Umbilical cord (tissue), 1 donor: ENCODE measurements at regions not wholly inside any gene's neighbourhood (a gene's known extent, or its start where the extent isn't known, plus 50 kb on each side); places are given as distances from the start of the nearest gene placed in this dataset.

ENCODE experiments used
- DNase-seq: peaks from one replicate; pipeline ENCODE4 v3.0.0-alpha.2; 2015; ENCODE audit warnings: low spot score

GRCh38 chr1:229817936-229818335 is 191.9 kb downstream of the URB2 start:
- peak; percentile 5 for DNase-seq

DNA sequence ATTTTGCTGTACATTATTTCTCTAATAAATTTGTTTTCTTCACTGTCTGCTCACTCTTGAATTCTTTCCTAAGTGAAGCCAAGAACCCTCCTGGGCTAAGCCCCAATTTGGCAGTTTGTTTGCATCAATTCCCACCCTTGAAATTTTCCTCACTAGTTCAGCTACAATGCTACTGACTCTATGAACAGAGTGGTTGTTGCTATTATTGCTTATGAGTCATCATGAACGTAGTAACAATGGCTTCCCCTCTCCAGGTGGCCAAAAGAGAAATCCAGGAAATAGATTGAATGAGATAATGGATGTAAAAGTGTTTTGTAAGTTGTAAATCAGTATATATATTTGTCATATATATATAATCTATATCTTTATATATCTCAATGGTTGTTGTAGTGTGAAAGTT is 193.0 kb downstream of the URB2 start:
- no peak for DNase-seq

GRCh38 chr1:229822026-229822425 is 196.0 kb downstream of the URB2 start:
- DNase-seq, result peak; percentile 46

GRCh38 chr1:229825042-229825441 is 199.0 kb downstream of the URB2 start:
- no peak for DNase-seq

DNA sequence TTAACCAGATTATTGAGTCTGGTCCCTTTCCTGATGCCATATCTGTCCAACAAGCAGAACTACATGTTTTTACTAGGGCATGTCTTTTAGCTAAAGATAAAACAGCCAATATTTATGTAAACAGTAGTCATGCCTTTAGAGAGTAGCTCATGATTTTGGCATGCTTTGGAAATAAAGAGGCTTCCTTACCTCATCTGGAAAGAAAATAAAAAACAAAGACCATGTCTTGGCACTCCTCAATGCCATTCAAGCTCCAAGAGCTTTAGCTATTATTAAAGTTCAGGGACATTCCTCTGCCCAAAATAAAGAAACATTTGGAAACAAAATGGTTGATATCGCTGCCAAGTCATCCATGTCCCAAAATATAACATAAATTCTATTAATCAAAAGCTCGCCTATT is 202.4 kb downstream of the URB2 start:
- no peak for DNase-seq

DNA sequence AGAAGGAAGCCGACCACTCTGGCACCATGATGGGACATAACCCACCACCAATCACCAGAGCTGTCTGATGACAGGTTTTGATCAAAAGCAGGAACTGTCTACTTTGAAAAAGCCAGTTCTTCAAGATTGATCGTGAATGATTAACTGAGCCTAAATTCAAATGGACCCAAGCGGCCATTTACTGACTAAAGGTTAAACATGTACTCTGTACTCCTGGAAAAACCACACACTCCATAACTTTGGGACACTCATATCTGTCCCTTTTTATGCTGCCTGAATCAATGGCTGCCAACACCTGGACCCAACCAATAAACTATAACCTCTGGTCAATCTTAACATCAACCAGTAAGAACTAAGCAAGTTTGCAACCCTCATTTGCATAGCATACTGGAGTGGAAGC is 206.6 kb downstream of the URB2 start:
- no peak for DNase-seq

- DNase-seq, result no peak
Observed at GRCh38 chr1:229834230-229834629, 208.2 kb downstream of the URB2 start.

- no peak for DNase-seq
Observed at GRCh38 chr1:229835226-229835625, 209.2 kb downstream of the URB2 start.

GRCh38 chr1:229836324-229836723 is 210.3 kb downstream of the URB2 start:
- DNase-seq, result no peak

GRCh38 chr1:229838204-229838603 is 212.2 kb downstream of the URB2 start:
- no peak for DNase-seq

DNA sequence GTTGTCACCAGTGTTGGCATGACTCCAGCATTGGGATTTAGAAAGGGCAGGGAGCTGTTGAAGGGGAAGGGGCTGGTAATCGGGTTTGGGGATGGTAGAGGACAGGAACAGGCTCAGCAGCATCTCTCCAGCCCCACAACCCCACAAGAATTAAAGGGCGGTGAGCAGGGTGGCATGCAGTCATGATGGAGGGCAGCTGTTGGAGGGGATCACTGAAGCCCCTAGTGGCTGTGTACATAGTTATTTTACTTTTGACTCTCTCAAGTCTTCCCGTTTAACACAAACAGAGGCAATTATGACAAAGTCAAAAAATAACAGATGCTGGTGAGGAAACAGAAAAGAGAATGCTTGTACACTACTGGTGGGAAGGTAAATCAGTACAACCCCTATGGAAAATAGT is 213.8 kb downstream of the URB2 start:
- no peak for DNase-seq

GRCh38 chr1:229841230-229841629 is 215.2 kb downstream of the URB2 start:
- no peak for DNase-seq

- no peak for DNase-seq
Observed at GRCh38 chr1:229842302-229843255, 216.5 kb downstream of the URB2 start.

DNA sequence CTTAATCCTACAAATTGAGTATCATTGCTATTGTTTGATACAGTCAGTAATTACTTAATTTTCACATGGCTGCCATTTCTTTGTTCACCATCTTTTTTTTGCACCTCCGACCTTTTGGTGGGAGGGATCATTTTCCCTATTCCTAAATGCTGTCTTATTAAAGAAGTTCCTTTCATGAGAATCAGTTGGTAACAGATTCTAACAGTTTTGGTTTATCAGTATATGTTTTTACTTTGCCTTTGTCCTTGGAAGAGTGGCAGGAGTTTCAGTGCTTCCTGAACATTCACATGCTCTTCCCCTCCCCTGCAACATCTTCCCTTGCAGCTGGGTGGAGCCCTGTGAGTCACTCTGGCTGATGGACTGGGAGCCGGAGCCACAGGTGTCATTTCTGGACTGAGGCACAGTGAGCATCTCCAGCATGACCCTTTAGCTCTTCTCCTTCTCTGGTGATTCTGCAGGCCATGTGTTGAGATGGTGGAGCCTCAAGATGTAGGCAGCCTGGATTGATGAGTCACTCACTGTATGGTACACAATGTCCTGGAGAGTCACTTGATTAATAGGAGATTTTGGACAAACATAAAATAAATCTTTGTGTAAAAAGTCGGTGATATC is 217.7 kb downstream of the URB2 start:
- DNase-seq, result no peak

GRCh38 chr1:229844675-229845074 is 218.6 kb downstream of the URB2 start:
- peak; percentile 10 for DNase-seq

GRCh38 chr1:229845410-229846138 is 219.5 kb downstream of the URB2 start:
- no peak for DNase-seq

GRCh38 chr1:229846351-229846750 is 220.3 kb downstream of the URB2 start:
- no peak for DNase-seq

GRCh38 chr1:229848752-229849677 is 218.0 kb upstream of the GALNT2 start:
- DNase-seq, result no peak

DNA sequence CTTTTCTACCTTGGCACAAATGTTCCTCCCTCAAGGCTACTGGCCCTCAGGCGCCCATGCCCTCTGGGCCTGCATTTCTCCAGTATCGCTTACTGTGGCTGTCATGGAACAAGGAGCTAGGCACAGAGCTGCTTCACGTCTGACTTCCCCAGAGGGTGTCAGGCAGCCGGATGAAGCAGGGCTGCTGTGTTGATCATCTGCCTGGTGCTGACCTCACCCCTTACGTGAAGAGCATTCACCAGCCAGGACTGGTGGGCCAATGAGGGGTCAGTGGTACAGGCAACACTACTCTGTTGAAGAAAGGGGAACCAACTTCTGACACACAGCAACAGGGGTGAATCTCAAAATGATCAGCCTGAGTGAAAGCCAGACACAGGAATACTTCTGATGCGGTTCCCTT is 215.5 kb upstream of the GALNT2 start:
- no peak for DNase-seq

- DNase-seq, result no peak
Observed at GRCh38 chr1:229853751-229854150, 213.3 kb upstream of the GALNT2 start.

GRCh38 chr1:229854620-229855019 is 212.4 kb upstream of the GALNT2 start:
- no peak for DNase-seq
